ENCODE measurements at regions not wholly inside any gene's neighbourhood (a gene's known extent, or its start where the extent isn't known, plus 50 kb on each side); places are given as distances from the start of the nearest gene placed in this dataset.

DNA sequence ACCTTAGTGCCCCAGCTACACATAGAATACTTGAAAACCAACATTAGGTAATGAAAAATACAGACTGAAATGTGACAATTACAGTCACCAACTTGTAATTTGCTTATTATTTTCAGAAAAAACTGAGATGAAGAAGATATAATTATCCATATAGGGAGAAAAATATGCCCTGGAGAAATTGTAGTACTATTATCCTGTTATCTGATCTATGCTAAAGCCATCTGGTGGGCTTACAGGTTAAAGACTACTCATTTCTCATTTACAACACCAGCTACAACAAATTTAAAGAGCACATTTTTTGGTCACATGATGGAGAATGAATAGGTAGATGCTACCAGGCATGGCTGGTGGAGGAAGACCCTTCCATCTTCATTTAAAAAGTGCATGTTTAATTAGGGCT lies 79.6 kb upstream of the NYAP2 start:
- ATAC-seq = no peak
- intact Hi-C loops (cut with DNase I) = no loop called here
- no peaks in the 10 kb centered on the region for H3K36me3 ChIP-seq
- no peaks in the 10 kb centered on the region for H3K27me3 ChIP-seq
- no peaks in the 10 kb centered on the region for H3K4me1 ChIP-seq
- H3K9me3 ChIP-seq = no peaks in the 10 kb centered on the region
- TF ChIP-seq, protein P1, sequence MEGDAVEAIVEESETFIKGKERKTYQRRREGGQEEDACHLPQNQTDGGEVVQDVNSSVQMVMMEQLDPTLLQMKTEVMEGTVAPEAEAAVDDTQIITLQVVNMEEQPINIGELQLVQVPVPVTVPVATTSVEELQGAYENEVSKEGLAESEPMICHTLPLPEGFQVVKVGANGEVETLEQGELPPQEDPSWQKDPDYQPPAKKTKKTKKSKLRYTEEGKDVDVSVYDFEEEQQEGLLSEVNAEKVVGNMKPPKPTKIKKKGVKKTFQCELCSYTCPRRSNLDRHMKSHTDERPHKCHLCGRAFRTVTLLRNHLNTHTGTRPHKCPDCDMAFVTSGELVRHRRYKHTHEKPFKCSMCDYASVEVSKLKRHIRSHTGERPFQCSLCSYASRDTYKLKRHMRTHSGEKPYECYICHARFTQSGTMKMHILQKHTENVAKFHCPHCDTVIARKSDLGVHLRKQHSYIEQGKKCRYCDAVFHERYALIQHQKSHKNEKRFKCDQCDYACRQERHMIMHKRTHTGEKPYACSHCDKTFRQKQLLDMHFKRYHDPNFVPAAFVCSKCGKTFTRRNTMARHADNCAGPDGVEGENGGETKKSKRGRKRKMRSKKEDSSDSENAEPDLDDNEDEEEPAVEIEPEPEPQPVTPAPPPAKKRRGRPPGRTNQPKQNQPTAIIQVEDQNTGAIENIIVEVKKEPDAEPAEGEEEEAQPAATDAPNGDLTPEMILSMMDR (IDR thresholded peaks at IDR 0.05) = no peak
- H3K4me3 ChIP-seq = no peak overlapping the region
- no peak for FAIRE-seq
- H3K27ac ChIP-seq = no peak overlapping the region
- DNase-seq = no peak

DNA sequence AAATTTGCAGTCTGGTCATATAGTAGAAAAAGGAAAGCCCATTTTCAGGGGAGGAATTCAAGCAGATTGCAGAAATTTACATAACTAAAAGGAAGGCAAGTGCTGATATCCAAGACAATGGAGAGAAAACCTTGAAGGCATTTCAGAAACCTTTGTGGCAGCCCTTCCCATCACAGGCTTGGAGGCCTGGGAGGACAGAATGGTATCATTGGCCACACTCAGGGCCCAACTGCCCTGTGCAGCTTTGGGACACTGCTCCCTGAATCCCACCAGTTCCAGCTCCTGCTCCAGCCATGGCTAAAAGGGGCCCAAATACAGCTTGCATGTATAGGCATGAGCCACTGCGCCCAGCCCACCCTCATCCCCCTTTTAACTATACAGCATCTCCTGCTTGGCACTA lies 81.1 kb upstream of the NYAP2 start:
- intact Hi-C loops (cut with DNase I) = no loop called here
- H3K27me3 ChIP-seq = no peaks in the 10 kb centered on the region
- DNase-seq (no peak), ATAC-seq (no peak), FAIRE-seq (no peak)
- no peak overlapping the region for H3K4me3 ChIP-seq
- no peak overlapping the region for H3K27ac ChIP-seq
- TF ChIP-seq, protein P1 (IDR thresholded peaks at IDR 0.05) = no peak
- WGBS, 2 donors = 85 to 88% methylated on average over 1 of the region's 1 CpG
- no peaks in the 10 kb centered on the region for H3K4me1 ChIP-seq
- H3K36me3 ChIP-seq = no peaks in the 10 kb centered on the region
- no peaks in the 10 kb centered on the region for H3K9me3 ChIP-seq

DNA sequence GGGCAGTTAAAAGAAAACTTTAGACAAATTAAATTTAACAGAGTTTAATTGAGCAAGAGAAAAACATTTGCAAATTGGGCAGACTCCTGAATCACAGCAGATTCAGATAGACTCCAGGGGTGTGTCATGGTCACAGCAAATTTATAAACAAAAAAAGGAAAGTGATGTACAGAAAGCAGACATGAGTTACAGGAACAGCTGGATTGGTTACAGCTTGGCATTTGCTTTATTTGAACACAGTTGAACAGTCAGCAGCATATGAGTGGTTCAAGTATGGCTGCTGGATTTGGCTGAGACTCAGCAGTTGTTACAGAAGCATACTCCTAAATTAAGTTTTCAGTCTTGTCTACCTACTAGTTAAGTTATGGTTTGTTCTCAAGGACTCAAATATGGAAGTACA lies 82.3 kb upstream of the NYAP2 start:
- Histone ChIP-seq H3K27ac (no peak overlapping the region), H3K4me3 (no peak overlapping the region), H3K36me3 (no peaks in the 10 kb centered on the region), H3K4me1 (no peaks in the 10 kb centered on the region), H3K27me3 (no peaks in the 10 kb centered on the region), H3K9me3 (no peaks in the 10 kb centered on the region)
- DNase-seq (no peak), ATAC-seq (no peak), FAIRE-seq (no peak)
- intact Hi-C loops (cut with DNase I) = no loop called here
- TF ChIP-seq, protein P1 (IDR thresholded peaks at IDR 0.05) = no peak

DNA sequence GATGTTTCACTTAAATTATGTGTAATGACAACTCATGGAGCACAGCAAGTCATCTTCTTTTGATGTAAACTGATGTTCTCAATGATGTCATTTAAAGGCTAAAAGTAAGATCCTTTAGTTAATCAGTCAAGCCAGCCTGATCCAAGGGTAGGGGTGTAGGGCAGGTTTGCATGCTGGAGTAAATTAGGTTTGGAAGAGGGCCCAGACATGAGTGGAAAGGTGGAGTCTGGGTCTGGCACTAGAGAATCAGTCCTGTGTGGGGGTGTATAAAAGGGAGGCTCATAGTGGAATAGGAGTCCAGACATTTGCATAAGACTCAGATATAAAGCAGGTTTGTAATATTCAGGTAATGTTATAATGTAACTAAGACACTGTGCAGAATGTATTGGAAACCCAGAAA lies 88.8 kb upstream of the NYAP2 start:
- ATAC-seq (no peak), FAIRE-seq (no peak), DNase-seq (no peak)
- Histone ChIP-seq H3K36me3 (no peaks in the 10 kb centered on the region), H3K4me3 (no peak overlapping the region), H3K27ac (no peak overlapping the region), H3K9me3 (no peaks in the 10 kb centered on the region), H3K4me1 (no peaks in the 10 kb centered on the region), H3K27me3 (no peaks in the 10 kb centered on the region)
- intact Hi-C loops (cut with DNase I) = no loop called here
- TF ChIP-seq, protein P1 (IDR thresholded peaks at IDR 0.05) = no peak

DNA sequence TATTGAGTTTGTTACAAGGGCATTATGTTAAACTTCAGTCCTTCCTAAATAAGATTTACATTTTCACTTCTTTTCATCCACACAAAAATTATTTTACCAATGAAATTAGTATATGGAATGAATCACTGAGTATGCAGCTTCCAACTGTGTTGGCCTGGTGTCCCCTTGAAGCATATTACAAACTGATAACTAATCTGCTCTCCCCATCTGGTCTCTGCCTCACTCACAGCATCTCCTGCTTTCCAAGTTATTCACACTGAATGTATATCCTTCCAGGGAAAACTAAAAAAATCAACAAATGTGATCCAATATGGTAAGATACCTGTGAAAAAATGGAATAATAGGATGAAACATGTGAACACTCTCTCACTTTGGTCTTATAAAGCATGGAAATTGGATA lies 90.0 kb upstream of the NYAP2 start:
- no peak for FAIRE-seq
- TF ChIP-seq, protein P1 (IDR thresholded peaks at IDR 0.05) = no peak

More for the DNA sequence above, 90.0 kb upstream of the NYAP2 start:
- no peaks in the 10 kb centered on the region for H3K9me3 ChIP-seq
- no peaks in the 10 kb centered on the region for H3K27me3 ChIP-seq
- no peaks in the 10 kb centered on the region for H3K4me1 ChIP-seq
- H3K27ac ChIP-seq = no peak overlapping the region
- ATAC-seq (no peak), DNase-seq (no peak)
- intact Hi-C loops (cut with DNase I) = no loop called here
- no peak overlapping the region for H3K4me3 ChIP-seq
- H3K36me3 ChIP-seq = no peaks in the 10 kb centered on the region
